ENCODE measurements at regions not wholly inside any gene's neighbourhood (a gene's known extent, or its start where the extent isn't known, plus 50 kb on each side); places are given as distances from the start of the nearest gene placed in this dataset.
A peak's percentile ranks its signal among the peaks of the same experiment; 100 is the strongest.

- TF ChIP-seq SP1 (IDR thresholded peaks at IDR 0.05; ENCODE audit: low read depth, low read length) (peak; percentile 22; the same call in 1 of the 2 replicates), NANOG (IDR thresholded peaks at IDR 0.05; ENCODE audit: insufficient read depth, low read depth, low read length, poor library complexity, severe bottlenecking) (peak; percentile 95), SIN3A (conservative IDR thresholded peaks at IDR 0.05 in 1 of 2, IDR thresholded peaks at IDR 0.05 in 1 of 2; ENCODE audit: low read depth in 1 of 2, low read length in 2 of 2) (no peak), RNF2 (IDR thresholded peaks at IDR 0.05; ENCODE audit: borderline replicate concordance, low read depth, low read length, missing control alignments, poor library complexity, severe bottlenecking) (no peak), EZH2 (IDR thresholded peaks at IDR 0.05; ENCODE audit: low read depth, low read length, severe bottlenecking) (no peak), RAD21 (IDR thresholded peaks at IDR 0.05 in 1 of 2, conservative IDR thresholded peaks at IDR 0.05 in 1 of 2; ENCODE audit: low read depth in 2 of 2, low read length in 2 of 2) (peak; percentile 15 to 36; a peak in 2 of 4 replicates), RFX5 (IDR thresholded peaks at IDR 0.05; ENCODE audit: borderline replicate concordance, low read depth, low read length) (no peak), POLR2AphosphoS5 (IDR thresholded peaks at IDR 0.05; ENCODE audit: low read depth, low read length) (no peak), TAF1 (IDR thresholded peaks at IDR 0.05; ENCODE audit: low read depth, low read length) (no peak), POLR2A (IDR thresholded peaks at IDR 0.05; ENCODE audit: control extremely low read depth in 1 of 2, low read depth in 2 of 2, low read length in 2 of 2) (no peak), GABPA (IDR thresholded peaks at IDR 0.05; ENCODE audit: borderline replicate concordance, insufficient read depth, low read length) (no peak)
- TF ChIP-seq, protein P1, sequence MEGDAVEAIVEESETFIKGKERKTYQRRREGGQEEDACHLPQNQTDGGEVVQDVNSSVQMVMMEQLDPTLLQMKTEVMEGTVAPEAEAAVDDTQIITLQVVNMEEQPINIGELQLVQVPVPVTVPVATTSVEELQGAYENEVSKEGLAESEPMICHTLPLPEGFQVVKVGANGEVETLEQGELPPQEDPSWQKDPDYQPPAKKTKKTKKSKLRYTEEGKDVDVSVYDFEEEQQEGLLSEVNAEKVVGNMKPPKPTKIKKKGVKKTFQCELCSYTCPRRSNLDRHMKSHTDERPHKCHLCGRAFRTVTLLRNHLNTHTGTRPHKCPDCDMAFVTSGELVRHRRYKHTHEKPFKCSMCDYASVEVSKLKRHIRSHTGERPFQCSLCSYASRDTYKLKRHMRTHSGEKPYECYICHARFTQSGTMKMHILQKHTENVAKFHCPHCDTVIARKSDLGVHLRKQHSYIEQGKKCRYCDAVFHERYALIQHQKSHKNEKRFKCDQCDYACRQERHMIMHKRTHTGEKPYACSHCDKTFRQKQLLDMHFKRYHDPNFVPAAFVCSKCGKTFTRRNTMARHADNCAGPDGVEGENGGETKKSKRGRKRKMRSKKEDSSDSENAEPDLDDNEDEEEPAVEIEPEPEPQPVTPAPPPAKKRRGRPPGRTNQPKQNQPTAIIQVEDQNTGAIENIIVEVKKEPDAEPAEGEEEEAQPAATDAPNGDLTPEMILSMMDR (IDR thresholded peaks at IDR 0.05; ENCODE audit: control extremely low read depth in 1 of 3, insufficient read depth in 1 of 3, low read depth in 1 of 3, low read length in 3 of 3) = peak in 1 of 3 experiments; percentile 10; a peak in 1 of 4 replicates
- TF ChIP-seq, protein P2, sequence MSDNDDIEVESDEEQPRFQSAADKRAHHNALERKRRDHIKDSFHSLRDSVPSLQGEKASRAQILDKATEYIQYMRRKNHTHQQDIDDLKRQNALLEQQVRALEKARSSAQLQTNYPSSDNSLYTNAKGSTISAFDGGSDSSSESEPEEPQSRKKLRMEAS (IDR thresholded peaks at IDR 0.05) = peak; percentile 28
Observed at GRCh38 chr10:123459371-123460091, 206.6 kb upstream of the GPR26 start.

All from H1 (cell line).